ENCODE measurements at regions not wholly inside any gene's neighbourhood (a gene's known extent, or its start where the extent isn't known, plus 50 kb on each side); places are given as distances from the start of the nearest gene placed in this dataset.

DNA sequence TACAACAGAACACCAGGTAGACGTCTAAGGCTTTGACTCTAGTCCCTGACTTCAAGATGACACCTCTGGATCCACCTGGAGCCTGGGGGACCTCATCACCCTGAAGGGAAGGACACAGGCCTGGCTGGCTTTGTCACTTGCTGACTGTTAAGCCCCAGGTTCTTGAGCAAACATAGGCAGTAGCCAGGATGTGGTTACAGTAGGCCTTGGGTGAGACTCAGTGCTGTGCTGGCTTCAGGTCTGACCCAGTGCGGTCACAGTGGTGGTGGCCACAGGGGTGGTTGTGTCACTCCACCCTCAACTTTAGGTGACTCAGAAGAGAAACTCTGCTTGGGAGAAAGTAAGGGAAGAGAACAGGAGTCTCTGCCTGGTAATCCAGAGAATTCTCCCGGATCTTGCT is 497.8 kb downstream of the UQCRFS1 start:
- TF ChIP-seq CTCF (IDR thresholded peaks at IDR 0.05), result no peak
- Histone ChIP-seq H3K27ac (no peak overlapping the region), H3K36me3 (no peaks in the 10 kb centered on the region), H3K27me3 (no peaks in the 10 kb centered on the region), H3K9me3 (no peaks in the 10 kb centered on the region), H3K4me1 (no peaks in the 10 kb centered on the region), H3K4me3 (no peak overlapping the region)
- DNase-seq (ENCODE audit: low spot score in 2 of 2), result no peak
- intact Hi-C loops (cut with DNase I), result no loop called here

- DNase-seq (ENCODE audit: low spot score in 2 of 2), result no peak
- no peaks in the 10 kb centered on the region for H3K36me3 ChIP-seq
- H3K4me3 ChIP-seq, result no peak overlapping the region
- H3K4me1 ChIP-seq, result no peaks in the 10 kb centered on the region
- H3K9me3 ChIP-seq, result no peaks in the 10 kb centered on the region
- intact Hi-C loops (cut with DNase I), result no loop called here
- no peak for TF ChIP-seq CTCF (IDR thresholded peaks at IDR 0.05)
- no peaks in the 10 kb centered on the region for H3K27me3 ChIP-seq
- H3K27ac ChIP-seq, result no peak overlapping the region
Observed at GRCh38 chr19:28711411-28711810, 501.5 kb downstream of the UQCRFS1 start.

GRCh38 chr19:28710278-28710677 is 502.7 kb downstream of the UQCRFS1 start:
- Histone ChIP-seq H3K36me3 (no peaks in the 10 kb centered on the region), H3K9me3 (no peaks in the 10 kb centered on the region), H3K27ac (no peak overlapping the region), H3K27me3 (no peaks in the 10 kb centered on the region), H3K4me3 (no peak overlapping the region), H3K4me1 (no peaks in the 10 kb centered on the region)
- intact Hi-C loops (cut with DNase I), result no loop called here
- DNase-seq (ENCODE audit: low spot score in 2 of 2), result no peak
- peak in 2 of 3 experiments; percentile 29 to 60 for TF ChIP-seq CTCF (IDR thresholded peaks at IDR 0.05)

- H3K4me1 ChIP-seq, result no peaks in the 10 kb centered on the region
- H3K4me3 ChIP-seq, result no peak overlapping the region
- H3K36me3 ChIP-seq, result no peaks in the 10 kb centered on the region
- no peak for DNase-seq (ENCODE audit: low spot score in 2 of 2)
- H3K9me3 ChIP-seq, result no peaks in the 10 kb centered on the region
- intact Hi-C loops (cut with DNase I), result no loop called here
- no peak overlapping the region for H3K27ac ChIP-seq
- H3K27me3 ChIP-seq, result no peaks in the 10 kb centered on the region
- TF ChIP-seq CTCF (IDR thresholded peaks at IDR 0.05), result no peak
Observed at GRCh38 chr19:28706693-28707092, 506.3 kb downstream of the UQCRFS1 start.

DNA sequence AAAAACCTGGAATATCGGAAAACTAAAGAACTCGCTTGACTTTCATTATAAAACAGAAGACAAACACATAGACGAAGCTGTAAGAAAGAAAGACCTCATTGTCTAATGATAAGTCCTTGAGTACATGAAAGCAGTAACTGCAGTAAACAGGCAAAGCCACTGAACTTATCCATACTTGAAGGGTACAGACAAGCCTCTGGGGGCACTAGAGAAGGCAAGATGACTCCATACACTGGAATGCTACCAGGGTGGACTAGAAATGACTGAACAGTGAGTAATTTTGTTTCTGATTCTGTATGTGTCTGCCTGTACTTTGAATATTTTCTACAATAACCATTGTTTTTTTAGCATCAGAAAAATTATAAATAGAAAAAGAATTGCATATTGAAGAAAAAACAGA is 507.9 kb downstream of the UQCRFS1 start:
- Histone ChIP-seq H3K27me3 (no peaks in the 10 kb centered on the region), H3K36me3 (no peaks in the 10 kb centered on the region), H3K9me3 (no peaks in the 10 kb centered on the region), H3K4me3 (no peak overlapping the region), H3K27ac (no peak overlapping the region), H3K4me1 (no peaks in the 10 kb centered on the region)
- no peak for TF ChIP-seq CTCF (IDR thresholded peaks at IDR 0.05)
- DNase-seq (ENCODE audit: low spot score in 2 of 2), result no peak
- intact Hi-C loops (cut with DNase I), result no loop called here

GRCh38 chr19:28703400-28703956 is 509.5 kb downstream of the UQCRFS1 start:
- no peaks in the 10 kb centered on the region for H3K9me3 ChIP-seq
- intact Hi-C loops (cut with DNase I), result no loop called here

More at GRCh38 chr19:28703400-28703956, 509.5 kb downstream of the UQCRFS1 start:
- DNase-seq (ENCODE audit: low spot score in 2 of 2), result no peak
- Histone ChIP-seq H3K4me3 (no peak overlapping the region), H3K36me3 (no peaks in the 10 kb centered on the region), H3K27ac (no peak overlapping the region), H3K4me1 (no peaks in the 10 kb centered on the region), H3K27me3 (no peaks in the 10 kb centered on the region)
- no peak for TF ChIP-seq CTCF (IDR thresholded peaks at IDR 0.05)
